SKM-1 treated with dmso at 0.1 percent for 144 hours (cell line): ENCODE measurements at regions not wholly inside any gene's neighbourhood (a gene's known extent, or its start where the extent isn't known, plus 50 kb on each side); places are given as distances from the start of the nearest gene placed in this dataset.
"Not testable (repeated sequence)": the region's sequence is repeated elsewhere in the genome, so short reads cannot be mapped to it uniquely, and the experiment has no call there.

Experiments used
- DNase-seq: peaks from one replicate; lab custom pipeline; 2025; ENCODE audit not compliant: unreplicated experiment; lab: John Stamatoyannopoulos, UW

GRCh38 chr3:30320392-30320791, 286.0 kb upstream of the TGFBR2 start:
- no peak for DNase-seq

- DNase-seq = no peak
Observed at GRCh38 chr3:30321065-30321464, 285.3 kb upstream of the TGFBR2 start.

GRCh38 chr3:30323649-30324048, 282.8 kb upstream of the TGFBR2 start:
- not testable (repeated sequence) for DNase-seq

GRCh38 chr3:30324587-30324986, 281.8 kb upstream of the TGFBR2 start:
- DNase-seq = no peak

GRCh38 chr3:30327976-30328375, 278.4 kb upstream of the TGFBR2 start:
- DNase-seq = not testable (repeated sequence)

GRCh38 chr3:30328935-30329334, 277.5 kb upstream of the TGFBR2 start:
- DNase-seq = not testable (repeated sequence)

GRCh38 chr3:30331519-30331918, 274.9 kb upstream of the TGFBR2 start:
- DNase-seq = no peak

- no peak for DNase-seq
Observed at GRCh38 chr3:30332196-30333021, 274.0 kb upstream of the TGFBR2 start.

- DNase-seq = no peak
Observed at GRCh38 chr3:30333143-30333542, 273.3 kb upstream of the TGFBR2 start.

- no peak for DNase-seq
Observed at GRCh38 chr3:30333903-30334302, 272.5 kb upstream of the TGFBR2 start.

GRCh38 chr3:30340500-30340899, 265.9 kb upstream of the TGFBR2 start:
- DNase-seq = no peak

GRCh38 chr3:30341079-30341478, 265.3 kb upstream of the TGFBR2 start:
- no peak for DNase-seq

- no peak for DNase-seq
Observed at GRCh38 chr3:30341851-30342250, 264.6 kb upstream of the TGFBR2 start.

- no peak for DNase-seq
Observed at GRCh38 chr3:30342318-30343060, 263.9 kb upstream of the TGFBR2 start.

- no peak for DNase-seq
Observed at GRCh38 chr3:30343067-30343831, 263.2 kb upstream of the TGFBR2 start.

GRCh38 chr3:30343861-30344260, 262.5 kb upstream of the TGFBR2 start:
- DNase-seq = no peak

GRCh38 chr3:30344288-30344687, 262.1 kb upstream of the TGFBR2 start:
- DNase-seq = no peak

GRCh38 chr3:30346933-30347320, 259.5 kb upstream of the TGFBR2 start:
- no peak for DNase-seq

- DNase-seq = no peak
Observed at GRCh38 chr3:30347679-30348216, 258.7 kb upstream of the TGFBR2 start.

- no peak for DNase-seq
Observed at GRCh38 chr3:30349507-30349906, 256.9 kb upstream of the TGFBR2 start.

- DNase-seq = no peak
Observed at GRCh38 chr3:30350011-30350410, 256.4 kb upstream of the TGFBR2 start.
